Panc1 (cell line): ENCODE measurements at regions not wholly inside any gene's neighbourhood (a gene's known extent, or its start where the extent isn't known, plus 50 kb on each side); places are given as distances from the start of the nearest gene placed in this dataset.

Experiments
- ATAC-seq: fragments of 200-7000 bp; cut with Tn5 transposase; 2 replicates; pipeline ENCODE4 v1.9.1; 2020; ENCODE audit warnings: mild to moderate bottlenecking, moderate library complexity
- BruUV-seq: library from RNA; stranded (reverse); fragments of 400-500 nt; replicated peaks from 2 replicates; lab custom pipeline; 2021; lab: Mats Ljungman, UMichigan
- CTCF ChIA-PET: fragments of 300-600 bp; sonication (Branson Sonifier 250); formaldehyde crosslinking; loops from one replicate; lab custom pipeline; 2022; ENCODE audit warnings: antibody characterized with exemption; lab: Charles Lee
- POLR2A ChIA-PET: fragments of 300-600 bp; sonication (Branson Sonifier 250); formaldehyde crosslinking; loops from one replicate; lab custom pipeline; 2022; ENCODE audit warnings: antibody characterized with exemption; lab: Charles Lee
- DNase-seq: peaks from one replicate; pipeline ENCODE4 v3.0.0-alpha.2; 2010; ENCODE audit warnings: low read depth, low spot score
- H3K27ac ChIP-seq: 2 replicates; pipeline ENCODE4 v1.5.1; 2011; ENCODE audit warnings: mild to moderate bottlenecking, low read length, inconsistent platforms
- H3K27me3 ChIP-seq: fragments of 200-500 bp; sonication (Bioruptor generic); 2 replicates; pipeline ENCODE4 v1.6.0; 2014; ENCODE audit warnings: low read length, inconsistent platforms; ENCODE audit not compliant: control insufficient read depth, insufficient read depth
- H3K36me3 ChIP-seq: fragments of 200-500 bp; sonication (Bioruptor generic); 2 replicates; pipeline ENCODE4 v1.5.1; 2014; ENCODE audit warnings: inconsistent platforms, mild to moderate bottlenecking, low read length, moderate library complexity; ENCODE audit not compliant: control insufficient read depth, insufficient read depth
- H3K4me1 ChIP-seq: 2 replicates; pipeline ENCODE4 v1.5.1; 2011; ENCODE audit warnings: inconsistent platforms, mild to moderate bottlenecking, low read length, moderate library complexity; ENCODE audit not compliant: control insufficient read depth, insufficient read depth
- H3K4me3 ChIP-seq, 2 experiments: 2 replicates each; pipeline ENCODE4 v1.5.1; 2011 to 2012; ENCODE audit warnings: low read depth in 2 of 2, low read length in 2 of 2, mild to moderate bottlenecking in 2 of 2, inconsistent platforms in 1 of 2, moderate library complexity in 1 of 2
- H3K9me3 ChIP-seq: fragments of 200-500 bp; sonication (Bioruptor generic); 2 replicates; pipeline ENCODE4 v1.5.1; 2014; ENCODE audit warnings: low read depth, mild to moderate bottlenecking, inconsistent platforms, low read length, moderate library complexity; ENCODE audit not compliant: control insufficient read depth, insufficient read depth
- CTCF ChIP-seq: fragments of 450-650 bp; IDR thresholded peaks from 2 replicates; pipeline ENCODE4 v1.5.1; 2017; ENCODE audit warnings: mild to moderate bottlenecking
- POLR2AphosphoS5 ChIP-seq: IDR thresholded peaks from 2 replicates; pipeline ENCODE4 v1.6.1; 2012; ENCODE audit warnings: mild to moderate bottlenecking, low read depth, low read length, moderate library complexity
- REST ChIP-seq, 2 experiments: IDR thresholded peaks; 2 replicates each; pipeline ENCODE4 v1.6.1; 2011 to 2012; ENCODE audit warnings: low read depth in 2 of 2, control low read depth in 1 of 2, low read length in 1 of 2, mild to moderate bottlenecking in 1 of 2, moderate library complexity in 1 of 2; ENCODE audit not compliant: insufficient read depth in 1 of 2
- SIN3A ChIP-seq: IDR thresholded peaks from 2 replicates; pipeline ENCODE4 v1.6.1; 2012; ENCODE audit warnings: low read depth, mild to moderate bottlenecking, low read length, moderate library complexity, borderline replicate concordance; ENCODE audit not compliant: insufficient read depth
- TCF7L2 ChIP-seq: IDR thresholded peaks from 2 replicates; pipeline ENCODE4 v1.6.1; 2011; ENCODE audit warnings: mild to moderate bottlenecking, low read depth, low read length, inconsistent platforms
- in situ Hi-C: cut with HindIII; loops from 2 replicates; pipeline ENCODE4 v1.10.0; 2016; ENCODE audit warnings: low sequenced_read_pairs, low pct_unique_long_range_greater_than_20kb
- intact Hi-C: fragments of 100-400 bp; cut with micrococcal nuclease; formaldehyde crosslinking; loops from one replicate; pipeline ENCODE4 v1.10.0; 2022; ENCODE audit not compliant: unreplicated experiment

- ChIA-PET POLR2A (no interaction called here), CTCF (no interaction called here)
- Histone ChIP-seq H3K4me3 (no peak overlapping the region), H3K27ac (no peak overlapping the region), H3K9me3 (no peaks in the 10 kb centered on the region), H3K36me3 (no peaks in the 10 kb centered on the region), H3K4me1 (no peaks in the 10 kb centered on the region), H3K27me3 (no peaks in the 10 kb centered on the region)
- in situ Hi-C loops (no loop called here), intact Hi-C loops (no loop called here)
- DNase-seq: no peak
- ATAC-seq: no peak
- TF ChIP-seq SIN3A: no peak
- TF ChIP-seq POLR2AphosphoS5: no peak
- TF ChIP-seq REST (IDR thresholded peaks at IDR 0.05; ENCODE audit: insufficient read depth in 1 of 2, low read depth in 2 of 2, low read length in 1 of 2): no peak
- TF ChIP-seq TCF7L2: no peak
- no peak for TF ChIP-seq CTCF
- BruUV-seq: no TSS peak
These were observed 657.3 kb upstream of the LINC00305 start for GRCh38 chr18:64806232-64806631.

- ChIA-PET POLR2A (no interaction called here), CTCF (no interaction called here)
- H3K27me3 ChIP-seq: no peaks in the 10 kb centered on the region
- TF ChIP-seq TCF7L2 (no peak), CTCF (no peak)
- ATAC-seq: no peak
- no peak for DNase-seq
- no peaks in the 10 kb centered on the region for H3K9me3 ChIP-seq
- no peaks in the 10 kb centered on the region for H3K4me1 ChIP-seq
- intact Hi-C loops (no loop called here), in situ Hi-C loops (no loop called here)
- H3K36me3 ChIP-seq: no peaks in the 10 kb centered on the region
- H3K4me3 ChIP-seq: no peak overlapping the region
- no TSS peak for BruUV-seq
- no peak overlapping the region for H3K27ac ChIP-seq
These were observed 654.6 kb upstream of the LINC00305 start for GRCh38 chr18:64803471-64803870.

- Histone ChIP-seq H3K4me1 (no peaks in the 10 kb centered on the region), H3K27ac (no peak overlapping the region), H3K27me3 (no peaks in the 10 kb centered on the region), H3K9me3 (no peaks in the 10 kb centered on the region), H3K36me3 (no peaks in the 10 kb centered on the region), H3K4me3 (no peak overlapping the region)
- ChIA-PET POLR2A (no interaction called here), CTCF (no interaction called here)
- ATAC-seq (no peak), DNase-seq (no peak)
- intact Hi-C loops: no loop called here
- no TSS peak for BruUV-seq
- in situ Hi-C loops: no loop called here
- TF ChIP-seq CTCF: no peak
- no peak for TF ChIP-seq TCF7L2
- no peak for TF ChIP-seq POLR2AphosphoS5
- TF ChIP-seq SIN3A: no peak
- TF ChIP-seq REST (IDR thresholded peaks at IDR 0.05; ENCODE audit: insufficient read depth in 1 of 2, low read depth in 2 of 2, low read length in 1 of 2): no peak
These were observed 651.3 kb upstream of the LINC00305 start for GRCh38 chr18:64800151-64800550.
